ENCODE measurements at regions not wholly inside any gene's neighbourhood (a gene's known extent, or its start where the extent isn't known, plus 50 kb on each side); places are given as distances from the start of the nearest gene placed in this dataset.

DNA sequence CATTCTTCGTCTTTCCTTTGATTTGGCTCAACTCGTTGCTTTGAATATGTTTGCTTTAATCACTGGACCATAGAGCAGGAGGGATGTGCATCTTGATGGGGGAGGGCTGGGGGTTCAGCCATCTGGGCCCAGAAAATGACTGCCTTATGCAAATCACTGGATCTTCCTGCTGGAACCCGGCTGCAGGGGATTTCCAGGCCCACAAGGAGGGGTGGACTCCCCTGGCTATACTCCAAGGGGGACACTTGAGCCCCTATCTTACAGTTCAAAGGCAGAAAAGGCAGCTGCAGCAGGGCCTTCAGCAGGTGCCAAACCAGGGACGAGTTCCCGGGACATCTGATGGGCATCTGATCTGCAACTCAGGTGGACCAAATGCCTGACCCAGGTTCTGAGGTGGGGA, 122.5 kb downstream of the DICER1 start:
- in situ Hi-C loops (cut with HindIII; ENCODE audit: low sequenced_read_pairs) = no loop called here
- no peak for DNase-seq (ENCODE audit: low spot score)

DNA sequence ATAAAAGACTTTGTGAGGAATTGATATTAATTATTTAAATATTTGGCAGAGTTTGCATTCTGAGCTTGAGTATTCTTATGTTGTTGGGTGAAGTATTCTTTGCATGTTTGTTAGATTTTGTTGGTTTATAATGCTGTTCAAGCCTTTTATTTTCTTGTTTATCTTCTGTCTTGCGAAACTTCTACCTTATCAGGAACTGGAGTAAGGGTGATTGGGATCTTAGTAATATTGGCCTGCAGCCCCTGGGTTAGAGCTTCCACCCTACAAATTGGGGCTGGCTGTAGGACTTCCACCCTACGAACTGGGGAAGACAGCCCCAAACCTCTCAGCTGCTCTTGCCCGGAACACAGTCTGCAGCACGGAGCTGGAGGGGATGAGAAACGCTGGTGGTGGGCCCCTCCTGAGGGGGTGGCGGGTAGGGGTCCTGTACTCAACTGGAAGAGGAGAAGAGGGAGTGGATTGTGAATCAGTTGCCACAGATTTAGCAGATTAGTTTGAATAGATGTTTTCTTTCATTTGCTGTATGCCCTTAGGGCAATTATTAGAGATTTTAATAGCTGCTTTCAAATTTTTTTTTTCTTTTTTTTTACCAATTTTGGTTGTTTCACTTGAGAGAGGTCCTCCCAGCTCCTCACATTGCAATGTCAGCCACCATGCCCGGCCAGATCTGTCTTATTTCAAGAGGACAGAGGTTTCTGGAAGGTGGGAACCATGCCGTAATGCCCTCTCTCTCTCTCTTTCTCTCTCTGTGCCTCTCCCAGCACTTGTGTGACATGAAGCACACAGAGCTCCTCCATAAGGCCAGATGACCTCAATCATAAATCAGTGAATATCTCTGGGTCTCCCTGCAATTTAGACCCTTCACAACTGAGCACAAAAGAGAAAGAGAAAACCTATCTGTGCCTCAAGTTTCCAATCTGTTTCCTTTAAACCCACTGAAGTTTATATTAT, 123.4 kb downstream of the DICER1 start:
- in situ Hi-C loops (cut with HindIII; ENCODE audit: low sequenced_read_pairs) = no loop called here
- no peak for DNase-seq (ENCODE audit: low spot score)

GRCh38 chr14:95033031-95033430, 124.3 kb downstream of the DICER1 start:
- in situ Hi-C loops (cut with HindIII; ENCODE audit: low sequenced_read_pairs) = no loop called here
- no peak for DNase-seq (ENCODE audit: low spot score)

- DNase-seq (ENCODE audit: low spot score) = no peak
- in situ Hi-C loops (cut with HindIII; ENCODE audit: low sequenced_read_pairs) = no loop called here
Observed at GRCh38 chr14:95026851-95027463, 130.4 kb downstream of the DICER1 start.

GRCh38 chr14:95025941-95026340, 131.4 kb downstream of the DICER1 start:
- no peak for DNase-seq (ENCODE audit: low spot score)
- in situ Hi-C loops (cut with HindIII; ENCODE audit: low sequenced_read_pairs) = no loop called here

GRCh38 chr14:95025218-95025617, 132.1 kb downstream of the DICER1 start:
- DNase-seq (ENCODE audit: low spot score) = no peak
- in situ Hi-C loops (cut with HindIII; ENCODE audit: low sequenced_read_pairs) = no loop called here

DNA sequence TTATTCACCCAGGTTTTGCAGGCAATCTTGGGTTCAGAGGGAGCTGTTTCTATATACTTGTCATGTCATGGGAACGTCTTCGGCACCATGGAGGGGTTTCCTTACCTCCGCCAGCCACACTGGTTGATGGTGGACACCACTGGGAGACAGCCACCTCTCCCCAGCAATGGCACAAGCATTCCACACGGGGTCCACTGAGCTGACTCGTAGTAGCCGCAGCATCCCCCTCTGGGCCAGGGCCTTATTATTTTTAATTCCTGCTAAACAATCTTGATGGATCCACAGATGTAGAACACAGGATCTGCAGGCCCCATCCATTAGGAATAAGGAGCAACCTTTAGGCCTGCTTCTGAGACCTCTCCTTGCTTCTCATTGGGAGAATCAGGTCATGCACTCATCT, 132.9 kb downstream of the DICER1 start:
- in situ Hi-C loops (cut with HindIII; ENCODE audit: low sequenced_read_pairs) = no loop called here
- no peak for DNase-seq (ENCODE audit: low spot score)

- in situ Hi-C loops (cut with HindIII; ENCODE audit: low sequenced_read_pairs) = no loop called here
Observed at GRCh38 chr14:95023886-95024285, 133.4 kb downstream of the DICER1 start.

DNA sequence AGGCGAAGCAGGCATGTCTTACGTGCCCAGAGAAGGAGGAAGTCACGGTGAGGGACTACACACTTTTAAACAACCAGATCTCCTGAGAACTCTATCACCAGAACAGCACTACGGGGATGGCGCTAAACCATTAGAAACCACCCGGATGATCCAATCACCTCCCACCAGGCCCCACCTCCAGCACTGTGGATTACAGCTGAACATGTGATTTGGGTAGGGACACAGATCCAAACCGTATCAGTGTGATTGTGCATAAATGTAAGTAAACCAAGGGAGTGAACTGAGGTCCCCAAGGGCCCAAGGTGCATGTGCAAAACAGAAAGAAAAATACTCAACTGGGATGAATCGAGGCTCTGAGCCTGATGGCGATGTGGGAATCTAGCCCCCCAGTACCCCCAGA, 134.2 kb downstream of the DICER1 start:
- in situ Hi-C loops (cut with HindIII; ENCODE audit: low sequenced_read_pairs) = no loop called here

More at GRCh38 chr14:95023886-95024285, 133.4 kb downstream of the DICER1 start:
- DNase-seq (ENCODE audit: low spot score) = no peak

DNA sequence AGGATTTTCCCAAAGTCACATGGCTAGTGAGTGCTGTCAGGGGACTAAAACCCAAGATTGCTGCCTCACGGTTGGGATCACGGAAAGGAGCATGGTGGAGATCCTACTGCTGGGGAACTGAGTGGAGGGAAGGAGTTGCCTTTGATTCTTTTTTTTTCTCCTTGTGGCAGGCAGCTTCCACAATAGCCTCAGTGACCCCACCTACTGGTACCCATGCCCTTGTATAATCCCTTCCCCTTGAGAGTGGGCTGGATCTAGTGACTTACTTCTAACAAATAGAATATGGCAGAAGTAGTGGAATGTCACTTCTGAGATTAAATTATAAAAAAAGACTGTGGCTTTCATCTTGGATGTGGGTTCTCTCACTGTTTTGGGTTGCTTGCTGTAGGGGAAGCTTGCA, 135.7 kb downstream of the DICER1 start:
- no peak for DNase-seq (ENCODE audit: low spot score)
- in situ Hi-C loops (cut with HindIII; ENCODE audit: low sequenced_read_pairs) = no loop called here

More for the DNA sequence above, 134.2 kb downstream of the DICER1 start:
- DNase-seq (ENCODE audit: low spot score) = no peak

GRCh38 chr14:95018821-95019220, 138.5 kb downstream of the DICER1 start:
- in situ Hi-C loops (cut with HindIII; ENCODE audit: low sequenced_read_pairs) = no loop called here
- DNase-seq (ENCODE audit: low spot score) = no peak

- no peak for DNase-seq (ENCODE audit: low spot score)
- in situ Hi-C loops (cut with HindIII; ENCODE audit: low sequenced_read_pairs) = no loop called here
Observed at GRCh38 chr14:95015046-95015445, 142.3 kb downstream of the DICER1 start.

DNA sequence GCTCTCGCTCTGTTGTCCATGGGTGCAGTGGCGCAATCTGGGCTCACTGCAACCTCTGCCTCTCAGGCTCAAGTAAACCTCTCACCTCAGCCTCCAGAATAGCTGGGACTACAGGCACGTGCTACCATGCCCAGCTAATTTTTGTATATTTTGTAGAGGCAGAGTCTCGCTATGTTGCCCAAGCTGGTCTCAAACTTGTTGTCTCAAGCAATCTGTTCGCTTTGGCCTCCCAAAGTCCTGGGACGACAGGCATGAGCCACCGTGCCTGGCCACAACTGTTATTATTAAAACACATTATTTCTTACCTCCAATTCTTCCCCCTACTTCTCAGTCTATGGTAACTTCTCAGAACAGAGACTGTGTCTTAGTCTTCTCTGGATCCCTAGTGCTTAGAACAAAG, 143.3 kb downstream of the DICER1 start:
- DNase-seq (ENCODE audit: low spot score) = no peak
- in situ Hi-C loops (cut with HindIII; ENCODE audit: low sequenced_read_pairs) = no loop called here

DNA sequence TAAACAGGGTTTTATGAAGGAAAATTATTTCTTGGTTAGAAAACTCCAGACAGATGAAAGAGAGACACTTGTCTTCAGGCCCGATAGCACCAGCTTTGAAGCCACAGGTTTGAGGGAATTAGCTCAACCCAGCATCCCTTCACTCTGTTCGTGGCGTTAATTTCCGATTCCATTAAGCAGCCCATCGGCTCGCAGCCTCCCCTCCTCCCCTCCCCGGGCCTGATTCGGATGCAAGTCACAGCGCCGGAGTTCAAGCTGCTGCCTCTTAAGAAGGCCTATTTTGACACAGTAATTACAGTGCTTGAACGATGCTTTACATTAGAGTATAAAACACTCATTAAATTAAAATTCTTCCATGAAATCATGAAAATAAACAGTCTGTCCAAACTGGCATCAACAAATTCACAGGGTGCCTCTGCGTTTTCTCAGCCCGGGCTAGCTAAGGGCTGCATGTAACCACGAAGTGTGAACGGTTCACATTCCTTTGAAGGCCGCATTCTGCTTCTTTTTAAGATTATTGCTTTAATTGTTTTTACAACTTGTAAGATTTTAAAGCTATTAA, 145.8 kb downstream of the DICER1 start:
- DNase-seq (ENCODE audit: low spot score) = no peak
- in situ Hi-C loops (cut with HindIII; ENCODE audit: low sequenced_read_pairs) = no loop called here

DNA sequence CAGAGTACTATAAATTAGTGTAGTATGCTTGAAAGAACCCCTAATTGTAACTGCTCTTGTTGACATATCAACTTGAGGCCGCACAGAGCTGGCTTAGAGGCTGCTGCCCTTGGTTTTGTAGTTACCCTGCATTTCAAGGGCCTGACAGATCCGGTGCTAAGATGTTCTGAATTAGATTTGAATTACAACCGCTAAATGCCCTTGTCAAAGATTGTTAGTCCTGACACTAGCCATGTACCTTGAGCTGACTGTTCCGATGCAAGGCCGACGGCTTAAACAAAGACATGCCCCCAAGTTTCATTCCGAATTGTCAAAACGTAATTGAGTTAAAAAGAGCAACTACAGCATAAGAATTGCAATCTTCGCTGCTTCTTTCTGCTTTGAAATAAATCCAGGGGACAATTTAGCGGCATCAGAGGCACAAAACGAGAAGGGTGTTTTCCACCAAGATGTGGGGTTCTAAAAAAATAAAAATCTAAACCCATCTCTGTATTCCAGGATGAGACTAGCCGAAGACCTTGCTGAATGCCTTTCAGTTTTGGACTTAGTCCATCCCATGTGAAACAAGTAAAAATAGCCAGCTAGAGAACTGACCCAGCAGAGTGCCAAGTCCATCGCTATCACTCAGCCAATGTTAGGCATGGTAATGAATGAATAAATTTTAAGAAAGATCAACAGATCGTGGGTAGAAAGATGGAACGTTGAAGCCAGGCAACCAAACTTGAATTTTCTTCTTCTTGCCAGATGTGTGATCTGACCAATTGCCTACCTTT, 148.7 kb downstream of the DICER1 start:
- no peak for DNase-seq (ENCODE audit: low spot score)
- in situ Hi-C loops (cut with HindIII; ENCODE audit: low sequenced_read_pairs) = no loop called here

GRCh38 chr14:95007921-95008320, 149.4 kb downstream of the DICER1 start:
- in situ Hi-C loops (cut with HindIII; ENCODE audit: low sequenced_read_pairs) = no loop called here
- DNase-seq (ENCODE audit: low spot score) = no peak

- in situ Hi-C loops (cut with HindIII; ENCODE audit: low sequenced_read_pairs) = no loop called here
- no peak for DNase-seq (ENCODE audit: low spot score)
Observed at GRCh38 chr14:95006479-95006878, 150.8 kb downstream of the DICER1 start.

GRCh38 chr14:95006051-95006450, 151.3 kb downstream of the DICER1 start:
- no peak for DNase-seq (ENCODE audit: low spot score)
- in situ Hi-C loops (cut with HindIII; ENCODE audit: low sequenced_read_pairs) = no loop called here

DNA sequence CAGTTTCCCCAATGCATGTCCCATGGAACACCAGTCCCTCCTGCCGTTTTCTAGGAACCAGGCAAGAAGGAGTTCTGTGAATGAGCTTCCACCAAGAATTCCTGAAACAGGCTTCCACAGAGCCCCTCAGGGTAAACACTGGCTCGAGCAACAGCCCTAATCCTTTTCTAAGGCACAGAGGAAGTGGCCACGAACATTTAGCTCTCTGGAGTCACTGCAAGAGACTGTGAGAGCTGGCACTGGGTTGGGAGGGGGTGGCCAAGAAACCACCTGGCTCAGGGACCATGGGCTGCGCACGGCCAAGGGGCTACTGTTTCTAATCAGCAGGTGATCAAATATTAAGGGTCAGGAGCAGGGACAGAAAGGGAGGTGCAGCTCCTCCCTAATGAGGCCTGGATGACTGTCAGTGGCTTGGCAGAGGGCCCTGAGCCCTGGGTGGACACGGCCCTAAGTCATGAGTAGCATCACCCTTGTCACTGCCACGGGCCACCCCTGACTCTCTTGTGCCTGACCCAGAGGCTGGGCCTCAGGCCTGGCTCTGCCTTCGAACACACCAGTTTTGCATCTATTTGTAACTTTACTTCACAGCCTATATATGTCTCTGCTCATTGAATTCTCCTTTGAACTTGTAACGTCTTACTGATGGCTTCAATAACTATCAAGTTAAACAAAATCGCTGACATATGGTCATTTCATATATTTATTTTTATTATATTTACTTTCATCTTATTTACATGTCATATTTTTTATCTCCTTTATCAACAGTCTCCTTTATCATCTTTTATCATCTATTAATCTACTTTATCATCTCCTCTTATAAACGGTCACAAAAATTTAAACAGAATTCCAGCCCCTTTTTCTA, 154.0 kb downstream of the DICER1 start:
- in situ Hi-C loops (cut with HindIII; ENCODE audit: low sequenced_read_pairs) = no loop called here
- DNase-seq (ENCODE audit: low spot score) = no peak
